Immature natural killer cell (primary cell): ENCODE measurements at regions not wholly inside any gene's neighbourhood (a gene's known extent, or its start where the extent isn't known, plus 50 kb on each side); places are given as distances from the start of the nearest gene placed in this dataset.

Experiments used
- DNase-seq, 3 donors: peaks; one replicate each; pipeline ENCODE4 v3.0.0; 2022; ENCODE audit warnings: mixed read lengths in 1 of 3
- H3K27ac Mint-ChIP-seq, 6 donors: one replicate each; pipeline ENCODE4 v1.8.0; 2020; ENCODE audit warnings: mixed read lengths in 6 of 6, mild to moderate bottlenecking in 5 of 6, inconsistent platforms in 4 of 6, moderate library complexity in 3 of 6
- H3K27me3 Mint-ChIP-seq, 3 donors: one replicate each; pipeline ENCODE4 v1.8.0; 2020 to 2021; ENCODE audit warnings: low read depth in 3 of 3, mild to moderate bottlenecking in 3 of 3, mixed read lengths in 3 of 3, moderate library complexity in 3 of 3, inconsistent platforms in 1 of 3
- H3K36me3 Mint-ChIP-seq, 3 donors: one replicate each; pipeline ENCODE4 v1.8.0; 2020; ENCODE audit warnings: mixed read lengths in 3 of 3, inconsistent platforms in 2 of 3, mild to moderate bottlenecking in 2 of 3
- H3K4me1 Mint-ChIP-seq, 2 donors: one replicate each; pipeline ENCODE4 v1.8.0; 2020; ENCODE audit warnings: inconsistent platforms in 2 of 2, mild to moderate bottlenecking in 2 of 2, mixed read lengths in 2 of 2, moderate library complexity in 1 of 2
- H3K4me3 Mint-ChIP-seq, 5 donors: one replicate each; pipeline ENCODE4 v1.8.0; 2020; ENCODE audit warnings: mild to moderate bottlenecking in 5 of 5, mixed read lengths in 5 of 5, inconsistent platforms in 3 of 5, moderate library complexity in 3 of 5
- H3K9me3 Mint-ChIP-seq, 6 donors: one replicate each; pipeline ENCODE4 v1.8.0; 2020; ENCODE audit warnings: mild to moderate bottlenecking in 6 of 6, mixed read lengths in 6 of 6, inconsistent platforms in 4 of 6, moderate library complexity in 3 of 6

DNA sequence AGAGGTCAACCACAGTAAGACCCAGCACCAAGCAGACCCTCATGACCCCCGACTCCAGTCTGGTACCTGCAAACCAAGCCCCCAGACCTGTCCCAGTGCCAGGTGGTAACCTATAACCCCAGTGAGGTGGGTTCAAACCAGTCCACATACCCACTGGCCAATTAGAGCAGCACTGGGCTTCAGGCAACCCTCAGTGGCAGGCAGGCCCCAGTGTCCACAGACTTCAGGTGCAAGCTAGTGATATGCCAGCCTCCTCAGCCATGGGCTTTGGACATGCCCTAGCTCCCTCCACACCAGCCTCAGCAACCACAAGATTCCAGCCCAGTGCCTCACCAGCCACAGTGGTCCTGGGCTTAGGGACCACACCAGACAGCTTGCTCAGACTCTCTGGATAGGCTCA, 276.6 kb downstream of the DTWD2 start:
- Mint-ChIP-seq H3K36me3 (no peaks in the 10 kb centered on the region), H3K27me3 (peaks cover 0 to 2% (median 0%) of the 10 kb centered on the region in 3 donors), H3K27ac (no peak overlapping the region), H3K9me3 (peaks cover 7 to 56% (median 22%) of the 10 kb centered on the region in 6 donors), H3K4me1 (no peaks in the 10 kb centered on the region), H3K4me3 (no peak overlapping the region)
- DNase-seq, result no peak

DNA sequence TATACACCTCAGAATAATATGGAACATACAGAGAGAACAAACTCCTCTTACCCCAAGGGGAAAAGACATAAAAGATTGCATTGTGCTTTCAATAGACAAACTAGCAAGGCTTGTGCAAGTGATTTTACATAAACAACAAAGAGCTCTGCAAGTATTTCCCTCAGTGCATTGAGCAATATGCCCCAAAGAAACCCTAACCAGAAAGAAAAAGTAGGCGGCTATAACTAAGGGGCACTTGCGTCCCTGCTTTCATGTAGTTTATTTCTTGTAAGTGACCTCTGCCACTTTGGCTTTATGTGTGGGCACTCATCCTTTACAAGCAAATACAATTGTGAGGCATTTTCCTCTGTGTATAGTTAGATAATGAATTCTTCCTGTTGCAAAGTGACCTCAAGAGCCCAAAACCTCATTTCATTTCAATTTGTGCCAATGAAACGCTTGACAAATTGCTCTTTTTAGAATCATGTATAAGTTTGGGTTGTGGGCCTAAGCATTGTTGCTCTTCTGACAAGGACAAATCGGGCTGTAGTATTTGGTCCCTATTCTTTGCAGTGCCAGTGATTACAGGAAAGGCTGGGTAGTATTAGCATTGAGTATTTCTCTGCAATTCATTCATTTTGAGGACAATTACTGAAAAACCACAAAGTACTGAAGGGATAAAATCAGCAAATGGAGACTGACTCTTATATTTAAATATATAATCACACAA, 282.2 kb downstream of the DTWD2 start:
- H3K27ac Mint-ChIP-seq, result no peak overlapping the region
- peaks cover 18 to 57% (median 22%) of the 10 kb centered on the region in 6 donors for H3K9me3 Mint-ChIP-seq
- no peak for DNase-seq
- no peak overlapping the region for H3K4me3 Mint-ChIP-seq
- H3K27me3 Mint-ChIP-seq, result peaks cover 0 to 6% (median 4%) of the 10 kb centered on the region in 3 donors
- H3K4me1 Mint-ChIP-seq, result no peaks in the 10 kb centered on the region
- H3K36me3 Mint-ChIP-seq, result peaks cover 0 to 7% (median 0%) of the 10 kb centered on the region in 3 donors

DNA sequence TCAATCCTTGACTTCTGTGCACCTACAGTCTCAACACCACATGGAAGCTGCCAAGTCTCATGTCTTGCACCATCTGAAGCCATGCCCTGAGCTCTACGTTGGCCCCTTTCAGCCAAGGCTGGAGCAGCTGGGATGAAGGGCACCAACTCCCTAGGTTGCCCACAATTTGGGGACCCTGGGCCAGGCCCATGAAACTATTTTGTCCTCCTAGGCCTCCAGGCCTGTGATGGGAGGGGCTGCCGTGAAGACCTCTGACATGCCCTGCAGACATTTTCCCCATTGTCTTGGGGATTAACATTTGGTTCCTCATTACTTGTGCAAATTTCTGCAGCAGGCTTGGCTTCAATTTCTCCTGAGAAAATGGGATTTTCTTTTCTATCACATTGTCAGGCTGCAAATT, 285.1 kb downstream of the DTWD2 start:
- no peak for DNase-seq
- Mint-ChIP-seq H3K9me3 (peaks cover 13 to 40% (median 27%) of the 10 kb centered on the region in 6 donors), H3K27me3 (peaks cover 0 to 6% (median 4%) of the 10 kb centered on the region in 3 donors), H3K4me1 (no peaks in the 10 kb centered on the region), H3K4me3 (no peak overlapping the region), H3K36me3 (peaks cover 0 to 7% (median 0%) of the 10 kb centered on the region in 3 donors), H3K27ac (no peak overlapping the region)

DNA sequence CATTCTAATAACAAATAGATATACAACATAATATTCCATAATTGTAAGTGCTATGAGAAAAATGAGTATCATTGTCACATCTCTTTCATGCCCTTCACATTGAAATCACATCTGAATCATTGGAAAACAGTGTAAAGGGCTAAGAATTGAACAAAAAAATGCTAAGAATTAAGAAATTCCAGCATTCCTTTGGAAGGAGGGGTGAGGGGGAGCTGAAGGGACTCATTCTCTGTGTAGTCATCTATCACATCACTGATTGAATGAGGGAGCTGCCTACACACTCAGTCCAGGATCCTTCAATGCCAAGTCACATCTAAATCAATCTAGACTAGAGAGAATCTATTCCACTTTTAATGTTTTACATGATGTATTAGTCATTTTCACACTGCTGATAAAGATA, 286.6 kb downstream of the DTWD2 start:
- Mint-ChIP-seq H3K4me3 (no peak overlapping the region), H3K9me3 (peaks cover 10 to 40% (median 28%) of the 10 kb centered on the region in 6 donors), H3K27me3 (peaks cover 0 to 6% (median 4%) of the 10 kb centered on the region in 3 donors), H3K27ac (no peak overlapping the region), H3K4me1 (no peaks in the 10 kb centered on the region), H3K36me3 (peaks cover 0 to 7% (median 0%) of the 10 kb centered on the region in 3 donors)
- DNase-seq, result no peak

DNA sequence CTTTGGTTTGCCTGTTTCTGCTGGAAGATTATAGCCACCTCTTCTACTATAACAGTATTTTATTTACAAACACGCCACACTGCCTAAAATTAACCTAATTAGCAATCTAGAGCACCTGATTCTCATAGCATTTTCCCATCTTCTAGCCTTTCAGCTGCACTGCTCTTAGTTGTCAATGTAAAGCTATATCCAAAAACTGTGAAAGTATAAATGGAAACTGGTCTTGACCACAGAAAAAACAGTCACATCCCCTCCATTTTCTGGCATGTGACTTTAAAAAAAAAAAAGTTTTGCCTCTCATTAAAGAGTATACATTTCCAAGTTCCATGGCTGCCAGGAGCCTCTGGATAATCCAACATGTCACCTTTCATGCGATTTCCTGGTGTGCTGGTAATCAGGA, 287.8 kb downstream of the DTWD2 start:
- DNase-seq, result no peak
- peaks cover 9 to 40% (median 26%) of the 10 kb centered on the region in 6 donors for H3K9me3 Mint-ChIP-seq
- H3K27ac Mint-ChIP-seq, result no peak overlapping the region
- no peak overlapping the region for H3K4me3 Mint-ChIP-seq
- H3K36me3 Mint-ChIP-seq, result peaks cover 0 to 7% (median 0%) of the 10 kb centered on the region in 3 donors
- H3K4me1 Mint-ChIP-seq, result no peaks in the 10 kb centered on the region
- peaks cover 0 to 6% (median 0%) of the 10 kb centered on the region in 3 donors for H3K27me3 Mint-ChIP-seq

DNA sequence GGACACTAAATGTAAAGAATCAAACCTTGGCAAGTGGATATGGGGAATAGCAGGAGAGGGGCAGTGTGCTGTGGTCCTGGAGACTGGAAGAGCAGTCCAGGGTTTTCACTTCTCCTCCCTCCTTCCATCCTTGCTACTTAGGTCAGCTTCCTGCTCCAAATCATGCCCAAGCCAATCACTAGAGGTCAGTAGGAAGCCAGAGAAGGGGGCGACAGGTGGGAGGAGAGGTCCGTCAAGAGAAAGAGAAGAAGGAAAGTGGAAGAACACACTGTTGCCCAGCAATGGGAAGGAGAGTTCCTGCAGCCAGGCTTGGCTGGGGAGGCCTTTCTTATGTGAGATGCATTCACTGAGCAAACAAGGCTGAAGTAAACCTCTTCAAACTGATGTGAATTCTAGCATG, 289.6 kb downstream of the DTWD2 start:
- H3K9me3 Mint-ChIP-seq, result peaks cover 7 to 27% (median 17%) of the 10 kb centered on the region in 6 donors
- peaks cover 0 to 4% (median 0%) of the 10 kb centered on the region in 3 donors for H3K36me3 Mint-ChIP-seq
- H3K4me3 Mint-ChIP-seq, result no peak overlapping the region
- no peak for DNase-seq
- H3K27me3 Mint-ChIP-seq, result peaks cover 0 to 4% (median 2%) of the 10 kb centered on the region in 3 donors
- no peak overlapping the region for H3K27ac Mint-ChIP-seq
- no peaks in the 10 kb centered on the region for H3K4me1 Mint-ChIP-seq

DNA sequence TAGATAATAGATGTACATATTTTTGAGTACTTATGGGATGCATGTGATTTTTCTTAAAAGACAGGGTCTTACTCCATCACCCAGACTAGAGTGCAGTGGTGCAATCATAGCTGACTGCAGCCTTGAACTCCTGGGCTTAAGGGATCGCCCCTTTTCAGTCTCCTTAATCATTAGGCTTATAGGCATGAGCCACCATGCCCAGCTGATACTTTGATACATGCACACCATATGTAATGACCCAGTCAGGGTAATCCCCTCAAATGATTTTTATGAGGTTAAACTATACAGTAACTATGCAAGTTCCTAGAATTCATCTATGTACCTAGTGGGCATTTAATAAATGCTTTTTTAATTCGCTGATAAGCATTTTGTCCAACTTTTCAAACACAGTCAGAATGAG, 292.3 kb downstream of the DTWD2 start:
- peaks cover 0 to 9% (median 4%) of the 10 kb centered on the region in 6 donors for H3K9me3 Mint-ChIP-seq
- peaks cover 0 to 2% (median 0%) of the 10 kb centered on the region in 3 donors for H3K27me3 Mint-ChIP-seq
- H3K4me3 Mint-ChIP-seq, result no peak overlapping the region
- no peaks in the 10 kb centered on the region for H3K4me1 Mint-ChIP-seq
- DNase-seq, result no peak
- H3K27ac Mint-ChIP-seq, result no peak overlapping the region
- no peaks in the 10 kb centered on the region for H3K36me3 Mint-ChIP-seq

DNA sequence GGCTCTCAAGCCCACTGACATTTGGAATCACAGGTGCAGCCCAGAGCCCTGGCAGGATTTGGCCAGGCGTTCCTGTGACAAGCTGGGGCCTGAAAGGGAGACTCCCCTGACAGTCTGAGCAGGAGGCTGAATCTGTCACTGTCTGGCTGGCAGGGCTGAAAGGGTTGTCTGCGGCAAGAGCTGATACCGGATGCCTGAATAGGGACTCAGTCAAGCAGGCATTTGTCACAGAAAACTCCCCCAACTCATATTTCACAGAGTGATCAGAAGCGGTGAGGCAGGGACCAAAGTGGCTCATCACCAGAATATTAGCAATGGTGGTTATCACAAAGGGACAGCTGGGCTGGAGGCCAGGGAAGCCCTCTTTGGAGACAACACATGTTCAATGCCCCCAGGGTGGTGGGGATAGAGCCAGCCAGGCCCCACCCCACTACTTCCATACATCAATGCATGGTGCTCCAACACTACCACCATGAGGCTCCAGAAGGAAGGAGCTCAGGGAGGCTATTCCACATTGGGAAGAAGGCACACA, 295.5 kb downstream of the DTWD2 start:
- DNase-seq, result no peak
- Mint-ChIP-seq H3K9me3 (peaks cover 0 to 9% (median 4%) of the 10 kb centered on the region in 6 donors), H3K27me3 (peaks cover 0 to 2% (median 0%) of the 10 kb centered on the region in 3 donors), H3K27ac (no peak overlapping the region), H3K4me1 (no peaks in the 10 kb centered on the region), H3K36me3 (no peaks in the 10 kb centered on the region), H3K4me3 (no peak overlapping the region)

DNA sequence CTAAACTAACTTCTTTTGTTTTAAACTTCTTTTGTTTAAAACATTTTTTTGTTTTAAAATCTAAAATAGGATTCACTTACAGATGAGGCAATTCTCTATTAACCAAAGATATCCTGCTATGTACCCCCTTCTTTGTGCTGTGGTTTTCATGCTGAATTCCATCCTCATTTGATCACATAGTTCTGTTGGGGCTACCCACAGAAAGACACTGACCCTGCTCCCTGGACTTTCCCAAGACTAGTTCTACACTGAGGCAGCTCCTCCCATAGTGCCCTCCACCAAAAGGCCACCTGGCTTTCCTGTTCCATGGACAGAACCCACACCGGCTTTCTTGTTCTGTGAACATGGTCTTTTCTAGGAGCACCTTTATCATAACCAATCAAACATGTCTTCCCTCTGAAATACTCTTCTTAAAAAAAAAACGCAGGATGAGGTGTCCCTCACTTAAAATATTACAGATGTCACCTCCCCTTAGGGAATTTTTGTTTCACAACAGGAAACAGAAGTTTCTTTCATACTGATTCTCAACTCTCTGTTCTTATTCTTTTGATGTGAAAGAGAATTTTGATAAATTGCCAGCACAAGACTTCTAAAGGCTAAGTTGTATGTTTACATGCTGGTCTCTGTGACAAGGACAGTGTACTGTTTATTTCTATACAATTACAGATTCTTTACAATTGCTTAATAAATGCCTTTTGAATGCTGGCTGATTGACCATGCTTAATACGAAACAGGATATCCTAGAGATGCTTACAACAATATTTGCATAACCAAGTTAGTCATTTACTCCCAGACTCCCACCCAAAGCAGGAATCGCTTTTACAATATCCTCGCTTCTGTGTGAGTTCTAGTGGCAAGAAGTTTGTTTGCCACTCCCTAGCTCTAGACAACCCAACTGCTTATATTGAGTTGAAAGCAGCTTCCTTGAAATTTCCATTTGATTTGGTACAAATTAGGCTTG, 300.4 kb downstream of the DTWD2 start:
- Mint-ChIP-seq H3K4me1 (no peaks in the 10 kb centered on the region), H3K27ac (no peak overlapping the region), H3K27me3 (peaks cover 0 to 2% (median 2%) of the 10 kb centered on the region in 3 donors)

DNA sequence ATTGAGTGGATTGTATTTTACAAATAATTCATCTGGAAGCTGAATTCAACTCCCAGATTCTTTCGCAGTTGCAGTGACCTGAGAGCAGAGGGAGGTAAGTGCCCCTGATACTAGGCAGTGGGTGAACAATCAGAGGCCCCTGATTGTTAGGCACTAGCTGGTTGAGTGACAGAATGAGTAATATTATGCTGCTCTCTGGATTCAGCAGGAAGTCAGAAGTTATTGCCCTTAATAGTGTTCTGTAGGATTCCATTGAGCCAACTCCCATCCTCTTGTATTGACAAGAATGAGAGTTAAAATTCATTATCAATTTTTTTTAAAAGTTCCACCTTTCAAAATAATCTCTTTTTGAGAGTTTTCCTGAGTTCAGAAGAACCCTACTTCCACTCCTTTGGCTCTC, 301.2 kb downstream of the DTWD2 start:
- DNase-seq, result no peak

More for the DNA sequence above, 300.4 kb downstream of the DTWD2 start:
- peaks cover 0 to 22% (median 3%) of the 10 kb centered on the region in 6 donors for H3K9me3 Mint-ChIP-seq
- H3K36me3 Mint-ChIP-seq, result no peaks in the 10 kb centered on the region
- DNase-seq, result no peak
- no peak overlapping the region for H3K4me3 Mint-ChIP-seq

DNA sequence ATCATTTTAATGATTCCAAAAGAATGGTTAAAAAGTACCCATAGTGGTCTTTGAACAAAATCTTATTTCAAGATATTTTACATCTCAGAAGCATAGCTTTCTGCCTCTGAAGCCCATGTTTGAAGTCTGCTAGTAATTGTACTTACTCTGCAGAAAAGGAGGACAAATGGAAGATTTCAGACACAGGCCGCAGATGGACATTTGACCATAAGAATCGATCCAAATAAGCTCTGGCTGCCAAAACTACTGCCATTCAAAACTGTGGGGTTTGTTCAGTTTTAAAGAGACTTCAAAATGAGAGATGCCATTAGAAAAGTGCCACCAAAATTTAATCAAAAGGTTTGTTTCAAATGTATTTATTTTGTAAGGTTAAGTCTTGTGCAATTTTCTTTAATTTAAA, 306.7 kb downstream of the DTWD2 start:
- no peak overlapping the region for H3K4me3 Mint-ChIP-seq
- peaks cover 0 to 18% (median 4%) of the 10 kb centered on the region in 6 donors for H3K9me3 Mint-ChIP-seq
- no peak for DNase-seq
- H3K36me3 Mint-ChIP-seq, result no peaks in the 10 kb centered on the region
- H3K27ac Mint-ChIP-seq, result no peak overlapping the region
- no peaks in the 10 kb centered on the region for H3K4me1 Mint-ChIP-seq
- peaks cover 0 to 3% (median 2%) of the 10 kb centered on the region in 3 donors for H3K27me3 Mint-ChIP-seq

More for the DNA sequence above, 301.2 kb downstream of the DTWD2 start:
- Mint-ChIP-seq H3K36me3 (no peaks in the 10 kb centered on the region), H3K4me3 (no peak overlapping the region), H3K9me3 (peaks cover 0 to 22% (median 3%) of the 10 kb centered on the region in 6 donors), H3K27ac (no peak overlapping the region), H3K27me3 (peaks cover 0 to 2% (median 2%) of the 10 kb centered on the region in 3 donors), H3K4me1 (no peaks in the 10 kb centered on the region)

DNA sequence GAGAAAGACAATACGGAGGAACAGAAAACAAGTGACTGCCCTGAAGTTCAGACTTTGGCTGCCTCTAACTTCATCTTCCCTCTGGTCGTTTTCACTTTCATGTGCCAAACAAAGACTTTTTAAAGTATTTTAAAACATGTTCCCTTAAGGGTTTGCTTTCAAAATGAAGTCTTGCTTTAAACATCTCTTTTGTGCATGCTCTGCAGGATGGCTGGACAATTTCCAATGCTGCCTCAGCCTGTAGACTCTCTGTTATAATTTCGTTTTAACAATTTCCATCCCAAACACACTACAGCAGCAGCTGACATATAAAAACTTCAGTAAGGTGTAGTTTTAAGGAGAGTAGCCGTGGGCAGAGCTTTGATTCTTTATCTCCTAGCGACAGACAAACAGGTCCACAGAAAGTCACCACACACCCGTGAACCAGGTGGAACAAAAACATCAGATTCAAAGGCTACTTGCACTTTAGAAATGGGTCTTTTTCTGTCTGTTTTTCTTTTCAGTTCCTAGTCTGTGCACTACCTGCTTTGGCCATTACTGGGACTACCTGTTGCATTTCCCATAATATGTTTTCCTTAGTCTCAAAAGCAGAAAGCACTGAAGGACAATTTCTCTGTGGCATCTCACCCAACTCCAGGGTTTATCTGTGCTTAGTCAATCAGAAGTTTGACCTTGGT, 308.9 kb downstream of the DTWD2 start:
- H3K9me3 Mint-ChIP-seq, result peaks cover 0 to 16% (median 6%) of the 10 kb centered on the region in 6 donors
- H3K27ac Mint-ChIP-seq, result no peak overlapping the region
- no peak for DNase-seq
- H3K36me3 Mint-ChIP-seq, result no peaks in the 10 kb centered on the region
- H3K4me1 Mint-ChIP-seq, result no peaks in the 10 kb centered on the region
- peaks cover 0 to 3% (median 2%) of the 10 kb centered on the region in 3 donors for H3K27me3 Mint-ChIP-seq
- no peak overlapping the region for H3K4me3 Mint-ChIP-seq

DNA sequence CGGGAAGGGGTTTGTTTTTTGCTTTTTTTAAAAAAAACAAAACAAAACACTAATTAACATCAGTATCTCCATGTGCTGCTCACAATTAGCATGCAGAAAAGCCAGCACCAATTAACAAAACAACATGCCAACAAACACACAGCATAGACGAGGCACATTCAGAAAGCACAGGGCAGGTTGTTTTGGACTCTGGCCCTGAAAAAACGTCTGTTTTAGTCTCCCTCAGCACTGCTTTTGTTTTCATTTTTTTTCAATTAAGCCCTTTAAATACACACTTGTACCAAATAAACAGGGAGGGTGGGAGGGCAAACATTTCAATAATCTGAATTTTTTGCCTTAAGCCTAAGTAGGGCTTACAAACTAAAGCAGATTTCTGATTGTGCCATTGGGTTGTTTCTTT, 309.6 kb downstream of the DTWD2 start:
- Mint-ChIP-seq H3K9me3 (peaks cover 0 to 16% (median 8%) of the 10 kb centered on the region in 6 donors), H3K4me1 (no peaks in the 10 kb centered on the region), H3K27ac (no peak overlapping the region), H3K36me3 (no peaks in the 10 kb centered on the region), H3K27me3 (peaks cover 0 to 3% (median 2%) of the 10 kb centered on the region in 3 donors), H3K4me3 (no peak overlapping the region)
- no peak for DNase-seq
